PC-9 (cell line): ENCODE measurements at regions not wholly inside any gene's neighbourhood (a gene's known extent, or its start where the extent isn't known, plus 50 kb on each side); places are given as distances from the start of the nearest gene placed in this dataset.

Source experiments
- CTCF ChIP-seq: fragments of 200-600 bp; sonication (generic); conservative IDR thresholded peaks from 2 replicates; pipeline ENCODE4 v1.6.1; 2017; ENCODE audit warnings: mixed run types, antibody characterized with exemption, mild to moderate bottlenecking, moderate library complexity
- EZH2 ChIP-seq: fragments of 200-600 bp; sonication (generic); IDR thresholded peaks from 2 replicates; pipeline ENCODE4 v1.8.0; 2017; ENCODE audit warnings: antibody characterized with exemption, low read depth

GRCh38 chr4:10173037-10173753 lies 56.6 kb upstream of the WDR1 start:
- TF ChIP-seq CTCF, result no peak
- no peak for TF ChIP-seq EZH2
